HG03354 (cell line): ENCODE measurements at regions not wholly inside any gene's neighbourhood (a gene's known extent, or its start where the extent isn't known, plus 50 kb on each side); places are given as distances from the start of the nearest gene placed in this dataset.

Experiments used
- ATAC-seq: cut with Tn5 transposase; IDR thresholded peaks from one replicate; pipeline ENCODE4 v1.9.1; 2021; ENCODE audit warnings: mild to moderate bottlenecking; ENCODE audit not compliant: unreplicated experiment, poor library complexity, severe bottlenecking

DNA sequence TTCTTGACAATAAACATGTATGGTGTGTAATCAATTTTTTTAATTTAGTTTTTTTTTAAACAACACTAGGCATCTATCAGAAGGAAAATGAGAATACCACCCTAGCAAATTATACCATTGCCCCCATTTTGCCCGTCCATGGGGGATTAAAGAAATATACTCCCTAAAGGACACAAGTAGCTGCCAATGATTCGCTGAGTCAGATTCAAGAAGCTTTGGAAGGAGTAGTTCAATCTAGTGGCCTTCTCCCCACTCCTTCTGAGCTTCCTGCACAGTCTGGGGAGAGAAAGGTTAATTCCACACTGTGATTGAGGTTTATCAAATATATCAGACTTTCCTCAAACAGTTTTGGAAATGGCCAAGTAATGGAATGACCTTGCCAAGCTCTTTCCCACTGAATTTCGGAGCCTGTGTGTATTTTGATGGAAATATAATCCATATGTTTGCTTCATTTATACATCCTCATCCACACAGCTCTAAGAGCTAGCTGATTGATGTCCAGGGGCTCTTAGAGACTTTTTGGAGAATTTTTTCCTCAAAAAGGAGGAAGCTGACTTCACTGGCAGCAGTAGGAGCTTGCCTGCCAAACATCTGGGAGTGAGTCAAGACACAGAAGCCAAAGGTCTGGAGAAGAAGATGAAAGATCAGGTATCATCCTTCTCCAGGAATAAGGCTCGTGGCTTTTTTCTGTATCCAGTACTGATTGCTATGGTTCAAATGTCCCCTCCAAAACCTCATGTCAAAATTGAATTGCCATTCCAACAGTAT is 478.5 kb upstream of the PROK2 start:
- no peak for ATAC-seq

- ATAC-seq, result no peak
Observed at GRCh38 chr3:72262736-72263135, 477.8 kb upstream of the PROK2 start.

- no peak for ATAC-seq
Observed at GRCh38 chr3:72261566-72262564, 476.9 kb upstream of the PROK2 start.

- no peak for ATAC-seq
Observed at GRCh38 chr3:72260588-72260910, 475.6 kb upstream of the PROK2 start.

DNA sequence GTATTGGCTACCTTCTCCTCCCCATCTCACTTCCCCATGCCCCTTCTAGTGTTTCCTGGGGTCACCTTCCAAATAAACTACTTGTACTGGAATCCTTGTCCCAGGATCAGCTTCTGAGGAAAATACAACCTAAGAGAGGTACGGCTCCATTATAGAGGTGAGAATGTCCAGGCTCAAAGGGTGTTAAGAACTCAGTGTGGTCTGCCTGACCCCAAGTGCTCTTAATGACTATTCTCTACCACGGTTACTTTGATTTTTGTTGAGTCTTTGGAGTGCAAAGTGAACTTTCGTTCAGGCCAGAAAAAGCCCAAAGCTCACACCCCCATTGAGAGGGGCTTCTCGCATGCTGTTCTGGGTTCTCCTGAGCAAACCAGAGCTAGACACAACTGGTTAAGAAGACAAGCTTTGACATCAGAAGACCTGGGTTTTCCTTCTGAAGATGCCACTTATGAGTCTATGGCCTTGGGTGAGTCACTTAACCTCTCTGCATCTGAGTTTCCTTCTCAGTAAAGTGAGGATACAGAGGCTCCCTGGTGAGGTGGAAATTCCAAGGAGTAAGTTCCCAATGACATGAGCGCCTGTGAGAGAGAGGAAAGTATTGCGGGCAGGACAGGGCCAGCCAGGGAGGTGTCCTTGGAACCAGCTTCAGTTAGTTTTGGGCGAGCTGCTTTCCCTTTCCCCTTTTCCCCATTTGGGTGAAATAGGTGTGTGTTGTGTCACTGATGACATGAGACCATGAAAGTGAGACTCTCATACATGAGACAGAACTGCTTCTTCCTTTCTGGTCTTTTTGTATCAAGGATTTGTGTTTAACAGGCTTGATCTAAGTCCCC is 475.0 kb upstream of the PROK2 start:
- no peak for ATAC-seq

DNA sequence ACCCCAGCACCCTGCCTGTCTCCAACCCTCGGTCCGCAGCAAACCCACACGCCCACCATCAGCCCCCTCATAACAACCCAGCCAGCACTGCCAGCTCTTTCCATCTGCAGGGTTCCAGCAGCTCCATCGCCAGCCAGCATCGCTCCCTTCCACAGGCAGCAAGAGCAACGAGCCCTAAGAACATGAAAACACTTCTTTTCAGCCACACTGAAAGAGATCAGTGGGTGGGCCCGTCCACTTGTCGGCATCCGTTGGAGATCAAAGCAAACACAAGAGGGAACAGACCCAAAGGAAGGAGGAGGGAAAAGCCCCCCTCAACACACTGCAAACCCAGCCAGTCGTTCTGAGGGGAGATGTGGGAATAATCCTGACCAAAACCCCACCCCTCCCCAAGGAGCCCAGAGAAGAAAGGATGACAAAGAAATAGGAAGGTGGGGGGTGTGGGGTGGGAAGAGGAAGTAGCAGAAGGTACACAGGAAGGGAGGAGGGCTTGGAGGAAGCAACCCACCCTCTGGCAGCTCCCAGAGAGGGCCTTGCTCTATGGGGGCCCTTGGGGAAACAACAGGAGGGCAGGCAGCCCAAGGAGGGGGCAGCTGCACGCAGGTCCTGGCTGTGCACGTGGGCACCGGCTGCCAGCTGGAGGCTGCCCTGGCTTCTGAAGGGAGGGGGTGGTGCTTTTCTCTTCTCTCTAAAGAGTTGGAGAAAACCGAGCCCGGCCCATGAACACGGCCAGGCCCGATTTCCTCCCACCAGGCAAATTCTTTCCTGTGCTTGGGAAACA is 473.6 kb upstream of the PROK2 start:
- no peak for ATAC-seq

DNA sequence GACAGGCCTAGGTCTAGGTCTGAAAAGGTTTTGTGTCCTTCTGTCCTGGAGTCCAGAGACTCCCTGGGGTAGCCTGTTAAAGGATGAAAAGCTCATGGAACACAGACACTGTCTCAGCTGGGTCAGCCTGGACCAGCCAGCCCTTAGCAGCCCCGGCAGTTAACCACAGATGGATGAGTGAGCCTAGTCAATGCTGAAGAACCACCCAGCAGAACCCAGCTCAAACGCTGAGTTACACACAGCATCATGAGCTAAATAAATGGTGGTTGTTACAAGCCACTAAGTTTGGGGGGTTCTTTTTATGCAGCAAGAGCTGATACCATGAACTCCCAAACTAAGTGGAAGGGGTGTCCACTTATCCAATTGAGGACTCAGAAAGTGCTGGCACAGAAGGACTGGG is 472.8 kb upstream of the PROK2 start:
- ATAC-seq, result no peak

- no peak for ATAC-seq
Observed at GRCh38 chr3:72257203-72257602, 472.3 kb upstream of the PROK2 start.

GRCh38 chr3:72256716-72257115 is 471.8 kb upstream of the PROK2 start:
- no peak for ATAC-seq

DNA sequence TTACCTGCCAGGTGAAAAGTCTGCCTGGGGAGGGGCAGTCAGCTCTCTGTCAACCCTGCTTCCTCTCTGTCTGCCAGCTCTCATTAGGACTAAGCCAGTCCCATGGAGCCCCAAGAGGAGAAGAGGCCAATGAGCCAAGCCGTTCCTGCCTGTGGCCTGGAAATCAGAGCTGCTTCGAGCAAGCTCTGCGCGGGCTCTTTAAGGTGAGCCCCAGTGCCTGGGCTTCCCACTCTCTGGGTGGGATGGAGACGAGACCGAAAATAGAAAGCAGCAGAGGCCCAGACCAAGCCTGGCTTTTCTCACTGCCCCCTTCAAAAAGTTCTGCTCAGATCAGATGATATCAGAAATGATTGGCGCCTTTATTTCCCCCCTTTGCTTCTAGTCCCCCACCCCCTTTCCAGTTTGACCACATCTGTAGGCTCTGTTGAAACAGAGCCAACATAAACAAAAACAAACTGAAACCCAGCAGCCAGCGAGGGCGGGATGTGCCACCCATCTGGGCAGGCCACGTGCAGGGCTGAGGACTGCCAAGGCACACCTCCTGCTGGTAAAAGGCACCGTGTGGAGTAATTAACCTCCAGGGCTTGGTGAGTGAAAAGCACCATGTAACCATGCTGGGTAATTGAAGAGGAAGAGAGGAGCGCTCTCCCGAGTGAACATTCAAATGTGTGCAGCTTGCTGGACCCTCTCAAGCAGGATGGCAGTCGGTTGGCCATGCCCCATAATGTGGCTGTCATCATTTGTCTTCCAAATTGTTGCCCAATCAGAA is 471.0 kb upstream of the PROK2 start:
- ATAC-seq, result peak; percentile 53

- no peak for ATAC-seq
Observed at GRCh38 chr3:72255191-72255590, 470.2 kb upstream of the PROK2 start.

DNA sequence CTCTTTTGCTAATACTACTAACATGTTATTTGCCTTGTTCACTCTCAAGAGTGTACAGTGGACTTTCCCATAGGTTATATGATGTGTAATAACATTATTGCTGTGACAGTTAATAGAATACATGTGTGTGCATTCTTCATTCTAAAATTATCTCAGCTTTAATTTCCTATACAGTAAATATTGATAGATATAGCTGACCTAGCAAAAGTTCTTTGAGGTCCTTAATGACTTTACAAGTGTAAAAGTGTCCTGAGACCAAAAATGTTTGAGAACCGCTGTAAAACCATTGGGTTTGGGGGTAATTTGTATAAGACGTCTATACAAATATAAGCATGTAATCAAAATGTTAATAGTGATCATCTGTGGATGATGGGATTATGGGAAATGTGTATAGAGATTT is 469.5 kb upstream of the PROK2 start:
- no peak for ATAC-seq

DNA sequence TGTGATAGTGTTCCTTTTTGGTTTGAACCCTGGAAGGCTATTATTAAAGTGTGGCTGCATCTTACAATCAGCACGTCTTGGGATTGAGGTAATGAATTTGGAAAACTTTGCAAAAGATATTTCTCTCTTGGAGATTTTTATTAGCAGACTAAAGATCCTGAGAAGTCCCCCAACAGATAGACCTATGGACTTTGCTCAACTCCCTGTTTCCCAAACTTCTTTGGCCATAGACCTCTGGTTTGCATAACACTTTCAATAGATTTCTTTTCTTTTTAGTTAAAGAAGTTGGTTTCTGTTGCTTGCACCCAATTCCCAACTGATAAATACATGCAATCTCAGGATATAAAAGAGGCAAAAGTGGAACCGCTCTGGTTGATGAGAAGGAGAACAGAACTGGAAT is 465.8 kb upstream of the PROK2 start:
- no peak for ATAC-seq

- ATAC-seq, result no peak
Observed at GRCh38 chr3:72248869-72249268, 463.9 kb upstream of the PROK2 start.

DNA sequence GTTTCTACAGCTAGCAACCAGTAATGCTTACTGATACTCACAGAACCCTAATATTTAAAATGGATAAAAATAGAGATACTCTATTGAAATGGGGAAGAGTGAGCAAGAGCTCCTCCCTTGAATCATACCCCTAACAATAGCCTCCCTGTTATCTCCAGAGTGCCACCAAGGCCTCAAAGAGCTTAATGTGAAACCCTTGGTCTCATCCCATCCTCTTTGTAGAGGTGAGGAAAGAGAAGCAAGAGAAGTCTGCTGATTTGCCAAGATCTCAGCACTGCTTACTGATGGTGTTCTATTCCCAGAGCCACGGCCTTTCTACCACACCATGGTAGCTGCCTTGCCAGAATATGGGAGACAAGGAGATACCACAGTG is 463.4 kb upstream of the PROK2 start:
- ATAC-seq, result no peak

DNA sequence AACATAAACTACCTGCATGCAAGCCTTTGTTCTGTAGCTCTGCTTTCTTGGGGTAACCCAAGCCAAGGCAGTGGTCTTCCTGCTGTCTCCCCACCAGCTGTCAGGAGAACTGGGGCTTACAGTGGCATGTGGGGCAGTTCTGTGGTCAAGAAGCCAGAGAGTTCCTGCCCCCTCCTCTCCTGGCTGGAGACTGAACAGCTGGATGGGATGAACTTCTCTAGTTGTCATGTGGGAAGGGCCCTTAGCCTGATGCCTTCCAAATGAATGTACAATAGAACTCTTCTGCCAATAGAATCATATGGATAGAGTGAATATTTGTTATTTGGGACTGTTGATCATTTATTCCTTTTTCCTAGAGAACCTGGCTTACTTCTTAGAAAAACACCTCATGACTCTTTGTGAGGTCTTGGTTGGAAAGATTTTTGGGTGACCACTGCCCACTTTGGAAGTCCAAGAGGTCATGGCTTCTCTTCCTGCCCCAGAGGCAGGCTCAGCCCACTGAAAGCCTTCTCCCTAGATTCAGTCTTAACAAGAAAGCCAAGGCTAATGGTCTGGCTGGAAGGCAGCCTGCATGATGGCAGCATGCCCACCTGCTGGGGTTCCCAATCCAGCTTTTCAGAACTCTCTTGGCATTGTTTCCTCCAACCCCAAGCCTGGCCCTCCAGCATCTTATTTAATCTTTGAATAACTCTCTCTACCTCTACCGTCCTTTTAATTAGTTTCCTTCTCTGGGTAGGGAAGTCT is 462.9 kb upstream of the PROK2 start:
- no peak for ATAC-seq

- ATAC-seq, result no peak
Observed at GRCh38 chr3:72247126-72247525, 462.2 kb upstream of the PROK2 start.

GRCh38 chr3:72246685-72247084 is 461.7 kb upstream of the PROK2 start:
- no peak for ATAC-seq
